Coronary artery (tissue), 2 donors: ENCODE measurements at regions not wholly inside any gene's neighbourhood (a gene's known extent, or its start where the extent isn't known, plus 50 kb on each side); places are given as distances from the start of the nearest gene placed in this dataset.

Experiments used
- DNase-seq: peaks from one replicate; pipeline ENCODE4 v3.0.0-alpha.2; 2017; ENCODE audit warnings: low spot score
- H3K27ac ChIP-seq, 2 donors: fragments of 200-600 bp; sonication (generic); one replicate each; pipeline ENCODE4 v1.5.1; 2016 to 2019
- H3K4me3 ChIP-seq: fragments of 200-600 bp; sonication (generic); 2 replicates; pipeline ENCODE4 v1.5.1; 2016; ENCODE audit warnings: mild to moderate bottlenecking, moderate library complexity
- CTCF ChIP-seq: fragments of 200-600 bp; sonication (generic); IDR thresholded peaks from one replicate; pipeline ENCODE4 v1.5.1; 2019; ENCODE audit warnings: antibody characterized with exemption

GRCh38 chr1:80258659-80259058 lies 1252.1 kb upstream of the ADGRL4 start:
- Histone ChIP-seq H3K4me3 (no peak overlapping the region), H3K27ac (no peak overlapping the region)
- DNase-seq = no peak
- TF ChIP-seq CTCF = no peak

GRCh38 chr1:80251591-80251990 lies 1245.1 kb upstream of the ADGRL4 start:
- DNase-seq = no peak
- TF ChIP-seq CTCF = no peak
- H3K27ac ChIP-seq = no peak overlapping the region
- no peak overlapping the region for H3K4me3 ChIP-seq

GRCh38 chr1:80251171-80251570 lies 1244.6 kb upstream of the ADGRL4 start:
- DNase-seq = no peak
- Histone ChIP-seq H3K4me3 (no peak overlapping the region), H3K27ac (no peak overlapping the region)
- TF ChIP-seq CTCF = no peak

GRCh38 chr1:80250573-80251168 lies 1244.1 kb upstream of the ADGRL4 start:
- no peak overlapping the region for H3K27ac ChIP-seq
- H3K4me3 ChIP-seq = no peak overlapping the region
- no peak for TF ChIP-seq CTCF
- DNase-seq = no peak

- Histone ChIP-seq H3K4me3 (no peak overlapping the region), H3K27ac (no peak overlapping the region)
- no peak for TF ChIP-seq CTCF
- no peak for DNase-seq
Observed at GRCh38 chr1:80249699-80250098, 1243.2 kb upstream of the ADGRL4 start.

- no peak for DNase-seq
- TF ChIP-seq CTCF = no peak
- Histone ChIP-seq H3K4me3 (no peak overlapping the region), H3K27ac (no peak overlapping the region)
Observed at GRCh38 chr1:80248886-80249285, 1242.4 kb upstream of the ADGRL4 start.

GRCh38 chr1:80245813-80246212 lies 1239.3 kb upstream of the ADGRL4 start:
- DNase-seq = no peak
- no peak for TF ChIP-seq CTCF
- Histone ChIP-seq H3K4me3 (no peak overlapping the region), H3K27ac (no peak overlapping the region)
